Ovary (tissue), 7 donors: ENCODE measurements at regions not wholly inside any gene's neighbourhood (a gene's known extent, or its start where the extent isn't known, plus 50 kb on each side); places are given as distances from the start of the nearest gene placed in this dataset.

Experiments
- DNase-seq, 5 donors: peaks; one replicate each; pipeline ENCODE4 v3.0.0-alpha.2; 2019 to 2020
- H3K27ac ChIP-seq, 2 donors: fragments of 200-600 bp; one replicate each; pipeline versions ENCODE4 v1.5.1 to v1.8.0; 2019 to 2022
- H3K27me3 ChIP-seq: fragments of 200-600 bp; one replicate; pipeline ENCODE4 v1.8.0; 2022
- H3K36me3 ChIP-seq: fragments of 200-600 bp; sonication (generic); one replicate; pipeline ENCODE4 v1.5.1; 2019
- H3K4me1 ChIP-seq: one replicate; pipeline ENCODE4 v1.8.1; 2013; ENCODE audit warnings: mild to moderate bottlenecking, moderate library complexity; ENCODE audit not compliant: insufficient read depth
- H3K4me3 ChIP-seq: fragments of 200-600 bp; sonication (generic); one replicate; pipeline ENCODE4 v1.5.1; 2017
- H3K9me3 ChIP-seq, 2 donors: fragments of 200-600 bp in 1 of 2; sonication (generic) in 1 of 2; one replicate each; pipeline versions ENCODE4 v1.5.1 to v1.8.1; 2013 to 2019; ENCODE audit warnings: mild to moderate bottlenecking in 1 of 2, moderate library complexity in 1 of 2
- EP300 ChIP-seq: sonication (generic); formaldehyde crosslinking; IDR thresholded peaks from one replicate; pipeline ENCODE4 v1.6.1; 2017; ENCODE audit warnings: antibody characterized with exemption
- POLR2A ChIP-seq: fragments of 450-650 bp; IDR thresholded peaks from one replicate; pipeline ENCODE4 v1.6.1; 2017; ENCODE audit warnings: antibody characterized with exemption, mild to moderate bottlenecking, moderate library complexity
- WGBS, 3 donors: extraction: QIAGEN DNeasy Blood & Tissue Kit in 1 of 3; methylation state at CpG; one replicate each; pipeline versions ENCODE4 v1.1.5 to v1.1.7; 2013 to 2017; 5-methylcytosine and 5-hydroxymethylcytosine counted together
- intact Hi-C, 4 donors: fragments of 100-400 bp; cut with DNase I; formaldehyde crosslinking; loops; one replicate each; pipeline versions ENCODE4 v1.11.0 to v1.15.1; 2022 to 2023
- TF ChIP-seq, protein P1 (sequence below), 3 donors: fragments of 450-650 bp in 2 of 3; fragments of 200-600 bp in 1 of 3; IDR thresholded peaks; one replicate each; pipeline versions ENCODE4 v1.5.1 to v1.8.0; 2016 to 2022; ENCODE audit warnings: antibody characterized with exemption in 3 of 3, mild to moderate bottlenecking in 1 of 3
- donor health status: DM: no; HTN: no; CAD: no; lungs with moderate emphysema.
- donor health status: DM: no; HTN: no; CAD: no.
- donor health status: Bipolar disorder and iron deficiency.
- donor health status: DM: no; HTN: no; CAD: no.
- donor health status: DM: yes; HTN: yes; CAD: no.

DNA sequence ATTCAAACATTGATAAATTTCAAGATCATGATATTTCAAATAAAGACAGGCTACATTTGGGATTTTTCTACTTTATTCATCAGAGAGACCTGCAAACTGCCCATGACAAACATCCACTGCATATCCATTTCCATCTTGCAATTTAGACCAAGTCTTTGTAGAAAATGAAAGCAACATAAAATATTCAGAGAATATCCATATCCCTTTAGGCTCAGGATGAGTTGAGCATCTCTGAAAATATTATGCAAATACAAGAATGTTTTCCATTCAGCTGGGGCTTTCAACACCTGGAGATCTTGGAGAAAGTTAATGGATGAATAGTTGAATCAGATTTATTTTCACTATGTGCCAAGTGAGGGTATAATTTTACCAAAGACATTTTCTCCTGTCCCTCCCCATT, 103.4 kb downstream of the TUSC7 start:
- DNase-seq, result no peak
- Histone ChIP-seq H3K27me3 (no peaks in the 10 kb centered on the region), H3K4me1 (peaks cover 5% of the 10 kb centered on the region), H3K36me3 (no peaks in the 10 kb centered on the region), H3K4me3 (no peak overlapping the region), H3K9me3 (no peaks in the 10 kb centered on the region), H3K27ac (no peak overlapping the region)
- intact Hi-C loops, result no loop called here
- TF ChIP-seq, protein P1, sequence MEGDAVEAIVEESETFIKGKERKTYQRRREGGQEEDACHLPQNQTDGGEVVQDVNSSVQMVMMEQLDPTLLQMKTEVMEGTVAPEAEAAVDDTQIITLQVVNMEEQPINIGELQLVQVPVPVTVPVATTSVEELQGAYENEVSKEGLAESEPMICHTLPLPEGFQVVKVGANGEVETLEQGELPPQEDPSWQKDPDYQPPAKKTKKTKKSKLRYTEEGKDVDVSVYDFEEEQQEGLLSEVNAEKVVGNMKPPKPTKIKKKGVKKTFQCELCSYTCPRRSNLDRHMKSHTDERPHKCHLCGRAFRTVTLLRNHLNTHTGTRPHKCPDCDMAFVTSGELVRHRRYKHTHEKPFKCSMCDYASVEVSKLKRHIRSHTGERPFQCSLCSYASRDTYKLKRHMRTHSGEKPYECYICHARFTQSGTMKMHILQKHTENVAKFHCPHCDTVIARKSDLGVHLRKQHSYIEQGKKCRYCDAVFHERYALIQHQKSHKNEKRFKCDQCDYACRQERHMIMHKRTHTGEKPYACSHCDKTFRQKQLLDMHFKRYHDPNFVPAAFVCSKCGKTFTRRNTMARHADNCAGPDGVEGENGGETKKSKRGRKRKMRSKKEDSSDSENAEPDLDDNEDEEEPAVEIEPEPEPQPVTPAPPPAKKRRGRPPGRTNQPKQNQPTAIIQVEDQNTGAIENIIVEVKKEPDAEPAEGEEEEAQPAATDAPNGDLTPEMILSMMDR (IDR thresholded peaks at IDR 0.05), result no peak
- TF ChIP-seq EP300, result no peak
- no peak for TF ChIP-seq POLR2A

DNA sequence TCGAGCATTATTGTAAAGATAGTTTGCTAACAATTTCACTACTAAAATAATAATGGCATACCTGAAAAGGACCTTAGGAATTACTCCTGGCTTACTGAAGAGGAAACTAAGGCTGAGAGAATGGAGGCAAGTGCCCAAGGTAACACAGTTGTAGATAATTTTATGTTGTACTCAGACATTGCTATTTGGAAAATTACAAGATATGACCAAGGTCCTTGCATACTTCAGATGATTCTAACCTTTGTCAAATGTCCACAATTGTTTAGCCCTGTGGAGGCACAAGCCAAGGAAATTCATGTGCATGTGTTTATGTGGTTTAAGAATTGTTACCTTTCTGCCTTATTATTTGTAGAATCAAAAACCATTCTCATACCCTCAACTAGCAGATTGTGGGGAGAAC, 105.7 kb downstream of the TUSC7 start:
- TF ChIP-seq EP300 (no peak), POLR2A (no peak)
- TF ChIP-seq, protein P1 (IDR thresholded peaks at IDR 0.05), result no peak
- Histone ChIP-seq H3K9me3 (no peaks in the 10 kb centered on the region), H3K4me3 (no peak overlapping the region), H3K36me3 (no peaks in the 10 kb centered on the region), H3K4me1 (peaks cover 5% of the 10 kb centered on the region), H3K27ac (no peak overlapping the region), H3K27me3 (no peaks in the 10 kb centered on the region)
- WGBS, 3 donors, result 44 to 67% (median 59%) methylated on average over 1 of the region's 1 CpG
- intact Hi-C loops, result no loop called here
- DNase-seq, result no peak

DNA sequence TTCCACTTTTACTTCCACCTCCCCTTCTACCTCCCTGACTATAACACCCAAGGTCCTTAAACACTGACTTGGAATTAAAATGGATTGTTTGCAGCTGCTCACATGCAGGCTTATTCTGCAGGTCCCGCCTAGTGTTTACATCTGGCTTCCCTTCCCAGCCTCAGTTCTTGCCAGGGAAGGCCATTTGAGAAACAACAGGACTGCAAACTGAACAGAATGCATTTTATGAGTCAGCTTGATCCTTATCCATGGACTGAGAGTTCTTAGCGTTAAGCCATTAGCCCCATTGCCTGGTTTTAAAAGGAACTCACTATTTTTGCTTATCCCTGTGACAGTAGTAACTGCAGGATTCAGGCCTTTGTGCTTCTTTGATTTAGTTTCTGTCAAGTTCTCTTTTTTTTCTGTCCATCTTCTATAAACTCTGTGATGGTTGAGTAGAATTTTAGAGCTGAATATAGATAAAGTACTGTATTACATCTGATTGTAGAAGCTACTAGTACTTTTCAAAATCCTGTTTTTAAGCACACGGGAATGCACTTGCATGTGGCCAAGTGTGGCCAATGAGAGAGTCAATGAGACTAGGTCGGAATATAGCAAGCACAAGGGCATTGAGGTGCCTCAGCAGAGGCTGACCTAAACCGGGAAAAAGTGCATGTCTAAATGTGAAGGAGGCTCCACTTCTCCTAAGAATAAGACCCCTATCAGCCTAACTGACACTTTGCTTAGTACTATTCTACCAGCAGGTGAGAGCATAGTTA, 106.4 kb downstream of the TUSC7 start:
- DNase-seq, result no peak

DNA sequence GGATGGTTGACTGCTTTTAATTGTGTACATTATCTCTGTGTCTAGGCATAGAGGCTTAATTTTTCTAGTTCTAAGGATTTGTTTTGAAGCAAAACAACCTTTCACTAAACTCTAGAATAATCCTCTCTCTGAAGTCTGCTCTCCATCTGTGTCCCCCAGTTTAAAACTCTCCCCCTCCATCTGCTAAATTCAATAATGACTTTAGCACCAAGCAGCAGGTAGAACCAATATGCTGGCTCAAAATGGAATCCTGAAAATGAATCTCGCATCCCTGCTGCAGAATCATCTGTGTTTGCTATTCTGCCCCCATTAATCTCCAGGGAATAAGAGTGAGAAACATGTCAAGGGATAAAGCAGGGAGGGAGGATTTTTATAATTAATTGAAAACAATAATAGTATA, 111.8 kb downstream of the TUSC7 start:
- Histone ChIP-seq H3K4me3 (no peak overlapping the region), H3K4me1 (no peaks in the 10 kb centered on the region), H3K27ac (no peak overlapping the region), H3K36me3 (no peaks in the 10 kb centered on the region), H3K9me3 (no peaks in the 10 kb centered on the region), H3K27me3 (no peaks in the 10 kb centered on the region)
- intact Hi-C loops, result no loop called here
- whole genome bisulfite sequencing, 3 donors, result 69 to 89% (median 79%) methylated on average over 1 of the region's 1 CpG
- DNase-seq, result no peak
- TF ChIP-seq, protein P1 (IDR thresholded peaks at IDR 0.05), result no peak
- TF ChIP-seq POLR2A (no peak), EP300 (no peak)

More for the DNA sequence above, 106.4 kb downstream of the TUSC7 start:
- Histone ChIP-seq H3K9me3 (no peaks in the 10 kb centered on the region), H3K4me1 (peaks cover 5% of the 10 kb centered on the region), H3K27me3 (no peaks in the 10 kb centered on the region), H3K4me3 (no peak overlapping the region), H3K27ac (no peak overlapping the region), H3K36me3 (no peaks in the 10 kb centered on the region)
- 37 to 44% (median 40%) methylated on average over 5 of the region's 5 CpGs for WGBS, 3 donors
- no peak for TF ChIP-seq POLR2A
- TF ChIP-seq EP300, result no peak
- intact Hi-C loops, result no loop called here

DNA sequence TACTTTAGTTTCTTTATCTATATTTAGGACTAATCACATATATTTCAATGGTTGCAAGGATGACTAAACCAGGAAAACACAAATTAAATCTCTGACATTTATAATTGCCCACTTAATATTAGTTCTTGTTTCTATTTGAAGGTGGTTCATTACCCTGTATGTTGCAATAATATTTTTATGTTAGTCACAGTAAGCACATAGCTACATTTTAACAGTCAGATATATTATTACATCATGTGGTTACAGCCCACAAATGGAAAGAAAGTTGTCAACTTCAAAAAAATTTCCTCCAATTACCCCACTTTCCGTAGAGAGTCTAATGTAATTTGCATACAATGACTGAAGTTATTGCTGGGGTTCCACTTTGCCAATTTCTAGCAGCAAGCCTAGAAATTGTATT, 114.6 kb downstream of the TUSC7 start:
- intact Hi-C loops, result no loop called here
- no peak for DNase-seq
- 77 to 89% (median 88%) methylated on average over 1 of the region's 1 CpG for WGBS, 3 donors
- Histone ChIP-seq H3K27me3 (no peaks in the 10 kb centered on the region), H3K9me3 (no peaks in the 10 kb centered on the region), H3K4me1 (no peaks in the 10 kb centered on the region), H3K36me3 (no peaks in the 10 kb centered on the region), H3K27ac (no peak overlapping the region), H3K4me3 (no peak overlapping the region)
- TF ChIP-seq POLR2A, result no peak
- TF ChIP-seq, protein P1 (IDR thresholded peaks at IDR 0.05), result no peak
